SH-SY5Y (cell line): ENCODE measurements at regions not wholly inside any gene's neighbourhood (a gene's known extent, or its start where the extent isn't known, plus 50 kb on each side); places are given as distances from the start of the nearest gene placed in this dataset.

ENCODE experiments used
- GATA2 ChIP-seq: IDR thresholded peaks from 2 replicates; pipeline ENCODE4 v1.6.1; 2011; ENCODE audit warnings: mild to moderate bottlenecking, low read depth, low read length
- GATA3 ChIP-seq: IDR thresholded peaks from 2 replicates; pipeline ENCODE4 v1.6.1; 2011; ENCODE audit warnings: low read depth, mild to moderate bottlenecking, low read length, moderate library complexity

- no peak for TF ChIP-seq GATA3
- no peak for TF ChIP-seq GATA2
Observed at GRCh38 chr2:22499082-22499839, 885.7 kb upstream of the KLHL29 start.
